Endodermal cell (in vitro differentiated cells): ENCODE measurements at regions not wholly inside any gene's neighbourhood (a gene's known extent, or its start where the extent isn't known, plus 50 kb on each side); places are given as distances from the start of the nearest gene placed in this dataset.

Experiments used
- DNase-seq: peaks from one replicate; pipeline ENCODE4 v3.0.0-alpha.2; 2017
- H3K27ac ChIP-seq: 2 replicates; pipeline ENCODE4 v1.5.1; 2013; ENCODE audit warnings: mild to moderate bottlenecking, low read depth, low read length, moderate library complexity
- H3K27me3 ChIP-seq: 2 replicates; pipeline ENCODE4 v1.6.1; 2013; ENCODE audit warnings: mild to moderate bottlenecking, low read length, moderate library complexity; ENCODE audit not compliant: insufficient read depth, control insufficient read depth, poor library complexity, severe bottlenecking
- H3K36me3 ChIP-seq: 2 replicates; pipeline ENCODE4 v1.7.0; 2013; ENCODE audit warnings: mild to moderate bottlenecking, low read length, moderate library complexity; ENCODE audit not compliant: control insufficient read depth, insufficient read depth
- H3K4me1 ChIP-seq: one replicate; pipeline ENCODE4 v1.7.0; 2013; ENCODE audit warnings: low read length; ENCODE audit not compliant: control insufficient read depth, insufficient read depth
- H3K4me3 ChIP-seq: 2 replicates; pipeline ENCODE4 v1.5.1; 2013; ENCODE audit warnings: mild to moderate bottlenecking, low read length, moderate library complexity
- H3K9ac ChIP-seq: 2 replicates; pipeline ENCODE4 v1.6.1; 2013; ENCODE audit warnings: mild to moderate bottlenecking, low read length, moderate library complexity; ENCODE audit not compliant: poor library complexity, severe bottlenecking; ENCODE audit errors: extremely low read depth
- H3K9me3 ChIP-seq: 2 replicates; pipeline ENCODE4 v1.6.1; 2013; ENCODE audit warnings: mild to moderate bottlenecking, low read length, moderate library complexity; ENCODE audit not compliant: control insufficient read depth
- H3K27ac Mint-ChIP-seq: 2 replicates; pipeline ENCODE4 v1.8.0; 2020; ENCODE audit warnings: mixed read lengths
- H3K27me3 Mint-ChIP-seq: 2 replicates; pipeline ENCODE4 v1.8.0; 2021; ENCODE audit warnings: mild to moderate bottlenecking, mixed read lengths; ENCODE audit not compliant: insufficient read depth
- H3K36me3 Mint-ChIP-seq: 2 replicates; pipeline ENCODE4 v1.8.0; 2020; ENCODE audit warnings: low read depth, mixed read lengths
- H3K4me1 Mint-ChIP-seq: 2 replicates; pipeline ENCODE4 v1.8.0; 2020; ENCODE audit warnings: mixed read lengths
- H3K4me3 Mint-ChIP-seq: 2 replicates; pipeline ENCODE4 v1.8.0; 2020; ENCODE audit warnings: mild to moderate bottlenecking, moderate library complexity, mixed read lengths
- H3K9me3 Mint-ChIP-seq: 2 replicates; pipeline ENCODE4 v1.8.0; 2020; ENCODE audit warnings: mild to moderate bottlenecking, mixed read lengths
- CTCF ChIP-seq: fragments of 200-600 bp; sonication (generic); conservative IDR thresholded peaks from 2 replicates; pipeline ENCODE4 v1.5.0; 2021; ENCODE audit warnings: antibody characterized with exemption, mild to moderate bottlenecking
- WGBS, 2 experiments: methylation state at CpG; one replicate each; pipeline versions ENCODE4 v1.1.5 to v1.1.7; 2013; ENCODE audit warnings: missing lambda C conversion rate in 2 of 2, mixed read lengths in 1 of 2; ENCODE audit not compliant: insufficient coverage in 1 of 2, insufficient read length in 1 of 2; 5-methylcytosine and 5-hydroxymethylcytosine counted together

DNA sequence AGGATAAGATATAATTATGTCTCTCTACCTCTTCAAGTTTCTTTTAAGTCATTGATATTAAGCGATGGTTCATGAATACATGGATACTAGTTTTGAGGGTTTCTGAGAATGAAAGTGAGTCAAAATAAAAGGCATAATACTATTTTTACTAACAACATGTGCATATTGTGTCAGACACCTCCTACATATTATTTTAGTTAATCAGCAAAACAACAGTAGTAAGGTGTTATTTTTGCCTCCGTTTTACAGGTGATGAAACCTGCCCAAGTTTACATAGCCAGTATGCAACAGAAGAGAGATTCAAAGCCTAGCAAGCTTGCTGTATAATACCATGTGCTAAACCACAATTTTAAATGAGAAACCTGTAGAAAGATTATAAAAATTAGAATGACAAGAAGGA is 544.1 kb downstream of the EPHA5 start:
- Histone ChIP-seq H3K9ac (no peak overlapping the region), H3K36me3 (no peaks in the 10 kb centered on the region), H3K9me3 (no peaks in the 10 kb centered on the region), H3K4me1 (no peaks in the 10 kb centered on the region), H3K4me3 (no peak overlapping the region), H3K27ac (no peak overlapping the region), H3K27me3 (no peaks in the 10 kb centered on the region)
- no peaks in the 10 kb centered on the region for H3K27me3 Mint-ChIP-seq
- no peak for DNase-seq
- H3K27ac Mint-ChIP-seq = no peak overlapping the region
- no peak overlapping the region for H3K4me3 Mint-ChIP-seq
- WGBS, 2 experiments = 83 to 100% methylated on average over 1 of the region's 2 CpGs
- no peaks in the 10 kb centered on the region for H3K9me3 Mint-ChIP-seq
- H3K36me3 Mint-ChIP-seq = no peaks in the 10 kb centered on the region
- H3K4me1 Mint-ChIP-seq = no peaks in the 10 kb centered on the region
- no peak for TF ChIP-seq CTCF

- no peak overlapping the region for H3K27ac ChIP-seq
- no peak for DNase-seq
Measured at GRCh38 chr4:65120287-65120686, 550.0 kb downstream of the EPHA5 start.

GRCh38 chr4:65102419-65102818 is 567.9 kb downstream of the EPHA5 start:
- H3K27me3 Mint-ChIP-seq = no peaks in the 10 kb centered on the region
- Histone ChIP-seq H3K9ac (no peak overlapping the region), H3K36me3 (no peaks in the 10 kb centered on the region), H3K9me3 (no peaks in the 10 kb centered on the region), H3K4me1 (no peaks in the 10 kb centered on the region), H3K27ac (no peak overlapping the region), H3K27me3 (no peaks in the 10 kb centered on the region), H3K4me3 (no peak overlapping the region)
- H3K4me3 Mint-ChIP-seq = no peak overlapping the region
- no peak overlapping the region for H3K27ac Mint-ChIP-seq
- no peaks in the 10 kb centered on the region for H3K4me1 Mint-ChIP-seq
- no peak for TF ChIP-seq CTCF
- no peaks in the 10 kb centered on the region for H3K36me3 Mint-ChIP-seq
- H3K9me3 Mint-ChIP-seq = peaks cover 2% of the 10 kb centered on the region
- 95 to 100% methylated on average over 2 of the region's 2 CpGs for WGBS, 2 experiments
- no peak for DNase-seq

More at GRCh38 chr4:65120287-65120686, 550.0 kb downstream of the EPHA5 start:
- no peak overlapping the region for H3K27ac Mint-ChIP-seq
- H3K4me3 Mint-ChIP-seq = no peak overlapping the region
- no peaks in the 10 kb centered on the region for H3K9me3 ChIP-seq
- no peaks in the 10 kb centered on the region for H3K27me3 ChIP-seq
- no peaks in the 10 kb centered on the region for H3K9me3 Mint-ChIP-seq
- H3K9ac ChIP-seq = no peak overlapping the region
- H3K27me3 Mint-ChIP-seq = no peaks in the 10 kb centered on the region
- H3K4me1 ChIP-seq = no peaks in the 10 kb centered on the region
- 100% methylated on average over 1 of the region's 1 CpG; no CpG with 5 or more reads in 1 of the 2 experiments for WGBS, 2 experiments
- no peaks in the 10 kb centered on the region for H3K4me1 Mint-ChIP-seq
- H3K36me3 ChIP-seq = no peaks in the 10 kb centered on the region
- no peak for TF ChIP-seq CTCF
- H3K4me3 ChIP-seq = no peak overlapping the region
- H3K36me3 Mint-ChIP-seq = no peaks in the 10 kb centered on the region
